HepG2 (cell line): ENCODE measurements at regions not wholly inside any gene's neighbourhood (a gene's known extent, or its start where the extent isn't known, plus 50 kb on each side); places are given as distances from the start of the nearest gene placed in this dataset.

Source experiments
- ATAC-seq: fragments of 200-7000 bp; cut with Tn5 transposase; 3 replicates; pipeline ENCODE4 v1.9.1; 2020; ENCODE audit warnings: mild to moderate bottlenecking, moderate library complexity
- BruUV-seq: library from RNA; stranded (reverse); fragments of 400-500 nt; replicated peaks from 2 replicates; lab custom pipeline; 2021; lab: Mats Ljungman, UMichigan
- CTCF ChIA-PET: fragments of 300-600 bp; formaldehyde crosslinking; extraction: SDS; loops from one replicate; lab custom pipeline; 2021; ENCODE audit warnings: low total read pairs, inconsistent platforms, low intra/inter-chr PET ratio; lab: Yijun Ruan, JAX
- POLR2A ChIA-PET: fragments of 350-600 bp; sonication (Branson Sonifier 250); formaldehyde crosslinking; loops from one replicate; lab custom pipeline; 2020; ENCODE audit warnings: antibody characterized with exemption, inconsistent platforms; lab: Yijun Ruan, JAX
- DNase-seq: peaks from one replicate; pipeline ENCODE4 v3.0.0-alpha.2; 2015; ENCODE audit warnings: low spot score
- FAIRE-seq: peaks from 3 replicates; lab custom pipeline; 2011; peaks lifted over from hg19 to GRCh38; lab: Jason Lieb, UNC
- H2AFZ ChIP-seq: one replicate; pipeline ENCODE4 v1.6.1; 2011; ENCODE audit warnings: low read length, inconsistent platforms
- H3K27ac ChIP-seq: fragments of 300-600 bp; 3 replicates; pipeline ENCODE4 v1.8.0; 2011; ENCODE audit warnings: mixed run types, mild to moderate bottlenecking, mixed read lengths, low read length, inconsistent platforms; ENCODE audit not compliant: insufficient read depth; ENCODE audit errors: extremely low read length
- H3K27me3 ChIP-seq, 2 experiments: fragments of 200-600 bp in 1 of 2; 2 replicates in 1 of 2; 3 replicates in 1 of 2; pipeline versions ENCODE4 v1.6.0 to v1.8.0; 2011; ENCODE audit warnings: low read length in 2 of 2, mild to moderate bottlenecking in 2 of 2, moderate library complexity in 2 of 2, inconsistent platforms in 1 of 2; ENCODE audit not compliant: insufficient read depth in 2 of 2, control insufficient read depth in 1 of 2
- H3K36me3 ChIP-seq, 2 experiments: fragments of 200-600 bp in 1 of 2; replicated peaks in 1 of 2; 2 replicates in 1 of 2; 3 replicates in 1 of 2; pipeline versions ENCODE4 v1.5.1 to v1.8.0; 2011; ENCODE audit warnings: low read length in 2 of 2, inconsistent platforms in 1 of 2; ENCODE audit not compliant: insufficient read depth in 2 of 2, control insufficient read depth in 1 of 2
- H3K4me1 ChIP-seq: 2 replicates; pipeline ENCODE4 v1.5.1; 2012; ENCODE audit warnings: low read length, inconsistent platforms; ENCODE audit not compliant: insufficient read depth
- H3K4me2 ChIP-seq: 2 replicates; pipeline ENCODE4 v1.6.0; 2011; ENCODE audit warnings: low read depth, low read length, inconsistent platforms
- H3K4me3 ChIP-seq, 3 experiments: fragments of 200-600 bp in 1 of 3; sonication (generic), shearing (Covaris generic) in 1 of 3; replicated peaks in 1 of 3; 2 replicates each; pipeline ENCODE4 v1.5.1; 2011 to 2016; ENCODE audit warnings: low read length in 3 of 3, inconsistent platforms in 2 of 3, low read depth in 2 of 3, mild to moderate bottlenecking in 2 of 3, control low read depth in 1 of 3, mixed read lengths in 1 of 3; ENCODE audit not compliant: insufficient read depth in 1 of 3
- H3K79me2 ChIP-seq: one replicate; pipeline ENCODE4 v1.6.1; 2011; ENCODE audit warnings: low read length, inconsistent platforms; ENCODE audit not compliant: insufficient read depth
- H3K9ac ChIP-seq: 2 replicates; pipeline ENCODE4 v1.6.0; 2011; ENCODE audit warnings: mild to moderate bottlenecking, low read depth, low read length, inconsistent platforms; ENCODE audit not compliant: insufficient read depth
- H3K9me3 ChIP-seq: 2 replicates; pipeline ENCODE4 v1.5.1; 2012; ENCODE audit warnings: mild to moderate bottlenecking, low read length
- H4K20me1 ChIP-seq: 2 replicates; pipeline ENCODE4 v1.6.0; 2011; ENCODE audit warnings: inconsistent platforms, mild to moderate bottlenecking, low read length, moderate library complexity; ENCODE audit not compliant: insufficient read depth
- BCL6 ChIP-seq: IDR thresholded peaks from 2 replicates; pipeline ENCODE4 v1.6.1; 2016; ENCODE audit warnings: missing genetic modification reagents, missing compliant biosample characterization
- CEBPB ChIP-seq: IDR thresholded peaks from 2 replicates; pipeline ENCODE4 v1.6.1; 2011; ENCODE audit warnings: low read depth, low read length, improper control_type of control experiment, borderline replicate concordance
- GATAD2A ChIP-seq: IDR thresholded peaks from 2 replicates; pipeline ENCODE4 v1.6.1; 2016
- GPN1 ChIP-seq: sonication (generic); formaldehyde crosslinking; IDR thresholded peaks from 2 replicates; pipeline ENCODE4 v1.5.1; 2020; ENCODE audit warnings: missing genetic modification reagents, borderline replicate concordance
- NFATC3 ChIP-seq: sonication (generic); formaldehyde crosslinking; IDR thresholded peaks from 2 replicates; pipeline ENCODE4 v1.5.1; 2020; ENCODE audit warnings: mild to moderate bottlenecking, missing genetic modification reagents
- NR2F1 ChIP-seq, 2 experiments: fragments of 450-650 bp in 1 of 2; formaldehyde crosslinking in 1 of 2; IDR thresholded peaks; 2 replicates each; pipeline versions ENCODE4 v1.5.0 to v1.6.1; 2016 to 2020; ENCODE audit warnings: mild to moderate bottlenecking in 1 of 2, missing compliant biosample characterization in 1 of 2, missing genetic modification reagents in 1 of 2, moderate library complexity in 1 of 2
- NR2F6 ChIP-seq, 2 experiments: IDR thresholded peaks; 2 replicates each; pipeline ENCODE4 v1.6.1; 2016; ENCODE audit warnings: antibody characterized with exemption in 1 of 2, mild to moderate bottlenecking in 1 of 2
- ONECUT2 ChIP-seq: sonication (generic); formaldehyde crosslinking; IDR thresholded peaks from 2 replicates; pipeline ENCODE4 v1.4.0; 2020; ENCODE audit warnings: missing genetic modification reagents
- PREB ChIP-seq: sonication (generic); formaldehyde crosslinking; IDR thresholded peaks from 2 replicates; pipeline ENCODE4 v1.4.0; 2020; ENCODE audit warnings: missing genetic modification reagents
- RARA ChIP-seq: IDR thresholded peaks from 2 replicates; pipeline ENCODE4 v1.6.1; 2016; ENCODE audit warnings: missing genetic modification reagents, missing compliant biosample characterization
- RXRA ChIP-seq: sonication (generic); formaldehyde crosslinking; IDR thresholded peaks from 2 replicates; pipeline ENCODE4 v1.5.1; 2020; ENCODE audit warnings: missing genetic modification reagents
- SMC3 ChIP-seq: IDR thresholded peaks from 2 replicates; pipeline ENCODE4 v1.6.1; 2011; ENCODE audit warnings: low read length, improper control_type of control experiment
- STAG1 ChIP-seq: sonication (generic); formaldehyde crosslinking; IDR thresholded peaks from 2 replicates; pipeline ENCODE4 v1.4.0; 2020; ENCODE audit warnings: missing genetic modification reagents
- TBL1XR1 ChIP-seq: fragments of 150-350 bp; IDR thresholded peaks from 2 replicates; pipeline ENCODE4 v1.6.1; 2014; ENCODE audit warnings: borderline replicate concordance, low read length; ENCODE audit not compliant: partially characterized antibody
- TEAD3 ChIP-seq: optimal IDR thresholded peaks from 2 replicates; pipeline ENCODE3; 2016; ENCODE audit warnings: borderline replicate concordance
- ZNF44 ChIP-seq: sonication (generic); formaldehyde crosslinking; IDR thresholded peaks from 2 replicates; pipeline ENCODE4 v1.5.1; 2020; ENCODE audit warnings: mild to moderate bottlenecking, missing genetic modification reagents
- ZNF747 ChIP-seq: sonication (generic); formaldehyde crosslinking; IDR thresholded peaks from 2 replicates; pipeline ENCODE4 v1.8.1; 2023; ENCODE audit warnings: missing genetic modification reagents, mild to moderate bottlenecking, borderline replicate concordance
- ZUFSP ChIP-seq: sonication (generic); formaldehyde crosslinking; IDR thresholded peaks from 2 replicates; pipeline ENCODE4 v1.9.0; 2021; ENCODE audit warnings: missing genetic modification reagents, mild to moderate bottlenecking, borderline replicate concordance
- WGBS: methylation state at CpG from one replicate; pipeline ENCODE4 v1.1.6; 2017; ENCODE audit warnings: low lambda C conversion rate; 5-methylcytosine and 5-hydroxymethylcytosine counted together
- in situ Hi-C: cut with HindIII; loops from 2 replicates; pipeline ENCODE4 v1.10.0; 2017; ENCODE audit warnings: low pct_unique_long_range_greater_than_20kb; ENCODE audit not compliant: extremely low pct_ligation_motif_present
- intact Hi-C: fragments of 100-400 bp; cut with micrococcal nuclease; formaldehyde crosslinking; loops from one replicate; pipeline ENCODE4 v1.10.0; 2022; ENCODE audit not compliant: unreplicated experiment
- TF ChIP-seq, protein P1 (sequence below): sonication (generic); formaldehyde crosslinking; IDR thresholded peaks from 2 replicates; pipeline ENCODE4 v1.5.0; 2020; ENCODE audit warnings: mild to moderate bottlenecking, missing genetic modification reagents, moderate library complexity

GRCh38 chr11:34564807-34565241, 51.2 kb upstream of the ELF5 start:
- ATAC-seq: peak; percentile 91
- CTCF ChIA-PET: interaction anchor here (1.1 to 2.8 kb wide), 2 partner anchors 326 to 334 kb away, joined by 6 to 21 read pairs; no protein-coding TSS in a partner anchor
- Histone ChIP-seq H3K4me2 (0 out of 2 replicates have a peak overlapping the region, but pooled peaks have one; percentile 26), H3K9me3 (no peaks in the 10 kb centered on the region), H4K20me1 (no peaks in the 10 kb centered on the region), H2AFZ (no peak overlapping the region), H3K4me1 (peaks cover 24% of the 10 kb centered on the region), H3K9ac (no peak overlapping the region), H3K79me2 (no peaks in the 10 kb centered on the region), H3K27me3 (peaks cover 0 to 4% of the 10 kb centered on the region in 2 experiments; a peak in 2 of 5 replicates), H3K27ac (no peak overlapping the region), H3K4me3 (no peak overlapping the region), H3K36me3 (no peaks in the 10 kb centered on the region)
- peak; percentile 82 for TF ChIP-seq RARA (CRISPR knock-in tag)
- no peak for TF ChIP-seq PREB (CRISPR knock-in tag)
- peak; percentile 66 for TF ChIP-seq RXRA (CRISPR knock-in tag)
- peak; percentile 34; the same call in 1 of the 2 replicates for TF ChIP-seq GATAD2A
- 0 out of 2 replicates have a peak, but pooled peaks have one; percentile 26 for TF ChIP-seq CEBPB
- peak; percentile 29; the same call in 1 of the 2 replicates for TF ChIP-seq SMC3
- no peak for TF ChIP-seq GPN1 (CRISPR knock-in tag)
- TF ChIP-seq ZUFSP (CRISPR knock-in tag): no peak
- TF ChIP-seq TEAD3 (CRISPR knock-in tag): no peak
- peak; percentile 49; the same call in 1 of the 2 replicates for TF ChIP-seq NR2F6 (IDR thresholded peaks at IDR 0.05)
- peak; percentile 75 for TF ChIP-seq NR2F6 (CRISPR knock-in tag; IDR thresholded peaks at IDR 0.05)
- no peak for TF ChIP-seq ZNF747 (CRISPR knock-in tag)
- no peak for TF ChIP-seq NFATC3 (CRISPR knock-in tag)
- TF ChIP-seq ZNF44 (CRISPR knock-in tag): no peak
- TF ChIP-seq, protein P1, sequence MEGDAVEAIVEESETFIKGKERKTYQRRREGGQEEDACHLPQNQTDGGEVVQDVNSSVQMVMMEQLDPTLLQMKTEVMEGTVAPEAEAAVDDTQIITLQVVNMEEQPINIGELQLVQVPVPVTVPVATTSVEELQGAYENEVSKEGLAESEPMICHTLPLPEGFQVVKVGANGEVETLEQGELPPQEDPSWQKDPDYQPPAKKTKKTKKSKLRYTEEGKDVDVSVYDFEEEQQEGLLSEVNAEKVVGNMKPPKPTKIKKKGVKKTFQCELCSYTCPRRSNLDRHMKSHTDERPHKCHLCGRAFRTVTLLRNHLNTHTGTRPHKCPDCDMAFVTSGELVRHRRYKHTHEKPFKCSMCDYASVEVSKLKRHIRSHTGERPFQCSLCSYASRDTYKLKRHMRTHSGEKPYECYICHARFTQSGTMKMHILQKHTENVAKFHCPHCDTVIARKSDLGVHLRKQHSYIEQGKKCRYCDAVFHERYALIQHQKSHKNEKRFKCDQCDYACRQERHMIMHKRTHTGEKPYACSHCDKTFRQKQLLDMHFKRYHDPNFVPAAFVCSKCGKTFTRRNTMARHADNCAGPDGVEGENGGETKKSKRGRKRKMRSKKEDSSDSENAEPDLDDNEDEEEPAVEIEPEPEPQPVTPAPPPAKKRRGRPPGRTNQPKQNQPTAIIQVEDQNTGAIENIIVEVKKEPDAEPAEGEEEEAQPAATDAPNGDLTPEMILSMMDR (CRISPR knock-in tag): peak; percentile 64
- no peak for TF ChIP-seq TBL1XR1
- 0 out of 4 replicates have a peak, but pooled peaks of 1 of the 2 experiments have one; percentile 15 for TF ChIP-seq NR2F1 (CRISPR knock-in tag; IDR thresholded peaks at IDR 0.05)
- TF ChIP-seq STAG1: peak; percentile 83
- no peak for TF ChIP-seq ONECUT2 (CRISPR knock-in tag)
- TF ChIP-seq BCL6: 0 out of 2 replicates have a peak, but pooled peaks have one; percentile 27
- no peak for FAIRE-seq
- POLR2A ChIA-PET: no interaction called here
- in situ Hi-C loops: no loop called here
- intact Hi-C loops: loop anchor here (5.0 kb wide), 1 partner anchor 327 kb away; no protein-coding TSS in a partner anchor
- WGBS: 0% methylated on average over 2 of the region's 2 CpGs
- DNase-seq: peak; percentile 18
- BruUV-seq: no TSS peak
